Stimulated activated CD8-positive, alpha-beta memory T cell treated with anti-CD3 and anti-CD28 coated beads, Interleukin-7, amount 100 ng/mL, for 4 hours (primary cell): ENCODE measurements at regions not wholly inside any gene's neighbourhood (a gene's known extent, or its start where the extent isn't known, plus 50 kb on each side); places are given as distances from the start of the nearest gene placed in this dataset.

Experiments used
- DNase-seq, 2 donors: peaks; one replicate each; pipeline ENCODE4 v3.0.0-alpha.2; 2020; ENCODE audit warnings: low read depth in 2 of 2

- DNase-seq, result no peak
Observed at GRCh38 chr13:84082462-84082861, 200.2 kb upstream of the SLITRK1 start.

GRCh38 chr13:84080748-84081530 is 198.7 kb upstream of the SLITRK1 start:
- DNase-seq, result no peak

GRCh38 chr13:84077271-84077670 is 195.0 kb upstream of the SLITRK1 start:
- no peak for DNase-seq

GRCh38 chr13:84076280-84076679 is 194.0 kb upstream of the SLITRK1 start:
- DNase-seq, result no peak

DNA sequence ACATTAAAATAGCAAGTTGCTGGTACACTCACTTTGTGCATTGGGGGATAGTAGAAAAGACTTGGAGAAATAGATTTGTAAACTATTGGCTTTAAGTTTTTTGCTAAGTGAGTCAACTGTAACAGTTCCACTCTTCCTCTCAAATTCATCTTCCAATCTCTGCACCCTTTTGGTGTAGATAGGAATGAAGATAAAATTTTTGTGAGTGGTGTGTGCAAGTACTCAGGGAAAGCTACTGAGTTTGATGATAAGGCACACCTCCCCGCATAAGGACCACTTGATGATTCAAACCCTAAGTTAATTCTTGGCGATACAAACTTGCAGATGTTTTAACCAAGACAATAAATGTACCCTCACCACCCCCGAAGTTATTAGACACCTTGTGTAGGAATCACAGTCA is 168.3 kb upstream of the SLITRK1 start:
- no peak for DNase-seq

DNA sequence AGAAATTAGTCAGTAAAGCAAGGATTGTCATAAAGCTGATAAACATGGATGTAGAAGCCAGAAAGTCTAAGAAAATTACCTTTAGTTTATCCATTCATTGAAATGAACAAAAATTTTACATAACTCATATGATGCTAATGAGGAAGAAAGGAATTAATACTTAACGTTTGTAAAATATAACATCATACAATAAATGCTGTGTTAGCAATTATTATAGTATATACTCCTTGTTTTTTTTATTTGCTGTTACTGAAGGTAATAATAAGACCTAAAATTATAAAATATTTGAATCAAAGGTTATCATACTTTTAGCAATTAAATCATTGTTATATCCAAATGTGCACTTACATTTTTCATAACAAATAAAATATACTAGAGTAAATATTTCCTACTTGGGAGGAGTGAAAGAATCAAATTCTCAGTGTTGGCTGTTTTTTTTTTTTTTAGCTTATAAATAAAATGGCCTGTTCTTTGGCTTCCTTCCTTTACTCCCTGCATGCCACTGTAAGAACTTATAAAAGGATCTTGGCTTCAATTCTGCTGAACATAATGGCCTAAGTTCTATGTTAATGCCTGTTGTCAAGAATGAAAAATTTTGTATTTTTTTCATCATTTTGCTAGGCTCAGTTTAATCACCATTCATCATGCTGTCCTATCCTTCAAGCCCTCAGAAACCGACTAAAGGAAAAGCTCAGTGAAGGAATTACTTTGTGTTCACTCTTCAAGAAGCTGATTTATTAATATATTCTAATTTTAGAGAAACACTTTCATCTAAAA is 167.4 kb upstream of the SLITRK1 start:
- no peak for DNase-seq

- DNase-seq, result no peak
Observed at GRCh38 chr13:84044805-84045204, 162.5 kb upstream of the SLITRK1 start.

DNA sequence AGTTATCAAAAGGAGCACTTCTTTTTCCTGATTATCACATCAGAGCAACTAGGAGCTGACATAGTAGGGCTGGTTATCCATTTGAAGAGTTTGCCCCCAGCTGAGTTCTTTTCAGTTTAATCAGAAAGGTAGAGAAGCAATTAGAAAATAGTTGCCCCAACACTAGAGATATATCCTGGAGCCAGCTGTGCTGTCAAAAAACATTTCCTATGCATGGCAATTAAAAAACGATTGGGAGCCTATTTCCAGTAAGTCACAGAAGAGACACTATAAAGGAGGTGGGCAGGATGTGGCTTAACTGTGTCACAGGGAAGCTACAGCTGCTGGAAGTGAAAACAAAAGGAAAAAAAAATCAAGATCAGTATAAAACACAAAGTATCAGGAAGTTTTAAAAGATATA is 155.7 kb upstream of the SLITRK1 start:
- DNase-seq, result no peak

DNA sequence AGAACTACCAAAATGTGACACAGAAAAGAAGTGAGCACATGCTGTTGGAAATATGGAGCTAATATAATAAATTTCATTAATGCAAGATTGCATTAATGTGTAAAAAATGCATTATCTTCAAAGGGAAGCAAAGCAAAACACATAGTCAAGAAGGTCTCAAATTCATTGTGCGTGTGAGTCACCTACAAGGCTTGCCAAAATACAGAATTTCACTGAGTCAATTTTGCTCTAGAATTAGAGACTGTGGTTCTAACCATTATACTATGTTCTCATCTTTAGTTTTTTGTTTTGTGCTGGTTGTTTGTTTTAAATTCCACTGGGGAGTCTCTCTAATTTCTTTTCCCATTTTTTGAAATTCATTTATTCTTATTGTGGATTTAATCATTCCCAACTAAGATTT is 149.8 kb upstream of the SLITRK1 start:
- no peak for DNase-seq

DNA sequence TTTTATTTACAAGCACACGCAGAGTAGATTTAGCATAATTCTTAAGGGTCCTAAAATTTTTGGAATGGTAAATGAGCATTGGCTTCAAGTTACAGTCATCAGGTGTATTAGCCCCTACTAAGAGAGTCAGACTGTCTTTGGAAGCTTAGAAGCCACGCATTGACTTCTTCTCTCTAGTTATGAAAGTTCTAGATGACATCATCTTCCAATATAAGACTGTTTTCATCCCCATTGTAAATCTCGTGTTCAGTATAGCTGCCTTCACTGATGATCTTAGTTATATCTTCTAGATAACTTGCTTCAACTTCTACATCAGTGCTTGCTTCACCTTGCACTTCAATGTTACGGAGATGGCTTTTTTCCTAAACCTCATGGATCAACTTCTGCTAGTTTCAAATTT is 148.8 kb upstream of the SLITRK1 start:
- no peak for DNase-seq

GRCh38 chr13:84029396-84029795 is 147.1 kb upstream of the SLITRK1 start:
- DNase-seq, result no peak

DNA sequence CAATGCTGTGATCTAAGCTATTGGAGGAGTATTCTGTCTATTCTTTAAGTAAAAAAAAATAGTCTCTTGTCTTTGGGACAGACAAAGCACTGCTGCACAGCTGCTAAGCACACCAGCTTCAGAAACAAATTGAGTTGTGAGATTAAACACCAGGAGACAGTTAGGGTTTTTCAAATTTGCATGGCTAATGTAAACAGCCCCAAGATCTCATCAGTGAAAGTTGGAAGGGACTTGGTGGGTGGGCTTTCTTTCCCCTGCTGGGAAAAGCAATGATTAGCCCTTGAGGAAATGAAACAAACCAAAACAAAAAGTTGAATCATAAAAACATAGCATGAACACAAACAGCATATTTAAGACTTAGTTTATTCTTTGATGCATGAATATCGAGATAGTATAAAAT is 143.6 kb upstream of the SLITRK1 start:
- DNase-seq, result no peak

DNA sequence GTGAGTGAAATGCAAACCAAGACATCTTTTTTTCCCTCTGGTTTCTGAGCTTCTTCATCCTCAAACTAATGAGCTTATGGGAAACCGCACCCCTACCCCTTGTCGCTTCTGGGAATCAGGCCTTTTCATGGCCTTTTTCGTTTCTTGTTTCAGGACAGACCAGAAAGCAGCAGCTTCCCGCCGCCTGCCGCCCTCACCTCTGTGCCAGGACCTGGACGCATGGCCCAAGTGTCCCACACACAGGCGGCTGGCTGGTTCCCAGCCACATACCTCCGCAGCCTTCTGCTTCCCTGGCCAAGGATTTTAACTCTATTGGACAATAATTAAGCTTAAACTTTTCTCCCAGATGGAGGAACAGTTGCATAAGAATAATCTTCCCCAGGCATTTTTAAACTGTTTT is 114.1 kb upstream of the SLITRK1 start:
- DNase-seq, result no peak

GRCh38 chr13:83995930-83996329 is 113.7 kb upstream of the SLITRK1 start:
- no peak for DNase-seq

DNA sequence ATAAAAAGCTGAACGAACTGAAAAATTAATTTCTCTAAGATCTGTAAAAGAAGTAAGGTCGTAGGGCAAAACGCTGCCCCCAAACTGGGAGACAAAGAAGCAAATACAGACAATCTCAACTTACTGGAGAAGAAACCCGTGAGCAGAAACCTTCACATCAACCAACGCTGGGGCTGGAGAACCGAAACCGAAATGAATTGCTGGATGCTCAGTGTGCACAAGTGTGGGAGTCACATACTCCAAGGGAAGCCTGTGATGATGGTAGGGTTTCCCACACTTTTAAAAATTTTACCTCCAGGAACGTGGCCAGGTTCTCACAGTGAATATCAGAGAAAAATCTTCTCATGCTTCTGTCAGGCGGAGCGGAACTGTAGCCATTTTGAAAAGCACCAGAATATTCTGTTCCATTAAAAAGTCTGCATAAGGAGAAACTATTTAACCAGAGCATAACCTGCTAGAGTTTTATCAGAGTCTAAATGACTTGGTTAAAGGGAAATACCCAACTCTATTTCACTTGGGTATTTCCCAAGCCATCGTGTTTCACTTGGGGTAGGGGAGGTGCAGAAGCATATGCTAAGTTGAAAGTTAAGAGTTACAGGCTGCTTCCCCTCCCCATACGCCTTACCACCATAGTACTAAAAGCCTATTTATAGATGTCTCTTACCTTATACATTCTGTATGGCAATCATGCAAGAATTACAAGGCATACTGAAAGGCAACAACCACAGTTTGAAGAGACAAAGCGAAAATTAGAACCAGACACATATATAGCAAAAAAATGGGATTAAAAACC is 110.5 kb upstream of the SLITRK1 start:
- DNase-seq, result no peak

DNA sequence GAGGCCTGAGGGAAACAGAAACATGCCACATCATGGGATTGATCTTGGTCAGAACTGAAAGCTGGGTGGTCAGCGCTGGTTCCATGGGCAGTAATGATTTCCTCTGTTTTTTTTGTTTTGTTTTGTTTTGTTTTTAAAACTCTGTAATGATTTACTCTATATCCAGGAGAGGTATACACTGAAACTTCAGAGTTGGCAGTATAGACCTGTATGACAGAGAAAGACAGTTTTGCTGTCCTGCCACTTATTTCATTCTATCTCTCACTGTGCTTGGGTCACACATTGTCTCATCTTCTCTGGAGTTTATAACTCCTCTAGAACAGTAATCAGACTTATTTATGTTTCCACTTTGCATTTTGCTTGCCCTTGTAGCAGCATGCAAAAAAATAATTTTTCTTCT is 105.1 kb upstream of the SLITRK1 start:
- DNase-seq, result no peak

DNA sequence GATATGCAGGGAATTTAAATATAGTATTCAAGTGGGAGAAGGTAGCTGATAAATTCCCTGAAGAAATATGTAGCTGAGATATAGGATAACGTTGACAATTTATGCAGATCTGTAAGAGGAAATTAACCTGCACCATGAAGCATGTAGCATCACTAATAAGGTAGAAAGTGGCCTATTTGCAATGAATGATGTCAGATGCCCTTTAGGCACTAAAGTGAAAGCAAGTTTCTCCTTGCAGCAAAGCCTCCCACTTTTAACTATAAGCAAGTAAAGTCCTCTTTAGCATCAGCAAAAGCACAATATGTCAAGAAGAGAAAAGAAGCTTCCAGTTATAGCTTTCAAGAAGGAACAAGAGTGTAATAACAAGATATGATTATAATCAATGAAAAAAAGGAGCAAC is 102.5 kb upstream of the SLITRK1 start:
- no peak for DNase-seq

GRCh38 chr13:83980331-83980730 is 98.1 kb upstream of the SLITRK1 start:
- no peak for DNase-seq

DNA sequence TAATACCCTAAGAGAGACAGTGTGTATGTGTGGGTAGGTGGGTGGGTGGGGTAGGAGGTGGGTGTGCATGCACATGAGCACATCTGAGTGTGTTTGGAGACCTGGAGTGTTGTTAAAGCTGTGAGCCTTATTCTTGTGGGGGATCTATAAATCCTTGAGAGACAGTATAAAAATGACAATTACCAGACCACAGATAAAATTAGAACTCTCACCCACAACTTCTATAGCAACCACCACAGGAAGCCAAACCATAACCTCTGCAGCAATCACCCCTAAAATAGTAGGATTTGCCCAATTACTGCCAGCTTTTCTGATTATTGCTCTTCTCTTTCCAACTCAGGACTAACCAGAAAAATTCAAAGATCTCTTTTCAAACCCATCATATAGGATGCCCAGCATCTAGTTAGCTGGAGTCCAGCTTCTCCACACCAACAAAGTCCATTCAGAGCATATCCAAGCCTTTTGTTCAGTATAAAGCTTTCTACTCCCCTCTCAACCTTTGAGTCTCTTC is 93.4 kb upstream of the SLITRK1 start:
- DNase-seq, result no peak

DNA sequence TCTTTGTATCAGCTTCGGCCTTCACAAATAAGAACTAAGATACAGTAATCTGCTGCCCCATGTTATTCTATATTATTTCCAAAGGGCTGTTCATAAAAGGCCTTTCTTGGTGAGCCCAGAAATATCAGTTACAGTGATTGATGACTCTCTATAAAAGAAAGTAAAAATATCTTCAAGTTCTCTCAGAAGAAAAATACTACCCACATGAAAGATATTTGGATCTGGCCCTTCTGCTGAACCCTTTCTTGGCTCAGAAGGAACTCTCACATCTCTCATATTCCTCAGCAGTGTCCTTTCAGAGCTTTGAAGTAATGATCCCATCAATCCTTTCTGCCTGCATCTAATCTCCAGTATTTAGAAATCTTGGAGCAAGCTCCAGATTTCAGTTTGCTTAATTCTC is 76.3 kb upstream of the SLITRK1 start:
- DNase-seq, result no peak

DNA sequence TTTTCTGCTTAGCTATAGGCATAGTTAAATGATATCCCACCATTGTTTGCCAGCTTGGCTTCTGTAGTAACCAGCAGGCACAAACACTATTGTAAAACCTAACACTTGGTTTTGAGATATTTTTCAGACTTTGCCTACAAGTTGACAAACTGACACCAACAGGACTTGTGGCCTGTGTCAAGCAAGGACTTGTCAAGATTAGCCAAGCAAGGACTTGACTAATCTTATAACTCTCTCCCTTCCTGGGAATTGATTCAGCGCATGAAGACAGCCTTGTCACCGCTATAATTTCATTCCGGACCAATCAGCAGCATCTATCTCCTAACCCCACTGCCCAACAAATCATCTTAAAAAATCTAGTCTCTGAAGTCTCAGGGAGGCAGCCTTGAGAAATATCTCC is 72.7 kb upstream of the SLITRK1 start:
- no peak for DNase-seq

DNA sequence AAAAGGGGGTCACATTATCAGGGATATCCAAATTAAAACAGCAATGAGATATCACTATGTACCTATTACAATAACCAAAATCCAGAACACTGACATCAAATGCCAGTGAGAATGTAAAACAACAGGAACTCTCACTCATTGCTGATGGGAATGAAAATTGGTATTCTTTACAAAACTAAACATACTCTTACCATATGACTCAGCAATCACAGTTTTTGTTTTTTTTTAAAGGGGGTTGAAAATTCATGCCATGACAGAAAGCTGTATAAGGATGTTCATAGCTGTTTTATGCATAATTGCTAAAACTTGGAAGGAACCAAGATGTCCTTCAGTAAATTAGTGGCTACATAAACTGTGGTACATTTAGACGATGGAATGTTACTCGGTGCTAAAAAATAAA is 71.6 kb upstream of the SLITRK1 start:
- DNase-seq, result no peak
